ENCODE measurements at regions not wholly inside any gene's neighbourhood (a gene's known extent, or its start where the extent isn't known, plus 50 kb on each side); places are given as distances from the start of the nearest gene placed in this dataset.

GRCh38 chr12:77401770-77402081 is 336.4 kb upstream of the E2F7 start:
- no peak for DNase-seq (ENCODE audit: low spot score)

- no peak for DNase-seq (ENCODE audit: low spot score)
Measured at GRCh38 chr12:77401064-77401769, 335.8 kb upstream of the E2F7 start.

DNA sequence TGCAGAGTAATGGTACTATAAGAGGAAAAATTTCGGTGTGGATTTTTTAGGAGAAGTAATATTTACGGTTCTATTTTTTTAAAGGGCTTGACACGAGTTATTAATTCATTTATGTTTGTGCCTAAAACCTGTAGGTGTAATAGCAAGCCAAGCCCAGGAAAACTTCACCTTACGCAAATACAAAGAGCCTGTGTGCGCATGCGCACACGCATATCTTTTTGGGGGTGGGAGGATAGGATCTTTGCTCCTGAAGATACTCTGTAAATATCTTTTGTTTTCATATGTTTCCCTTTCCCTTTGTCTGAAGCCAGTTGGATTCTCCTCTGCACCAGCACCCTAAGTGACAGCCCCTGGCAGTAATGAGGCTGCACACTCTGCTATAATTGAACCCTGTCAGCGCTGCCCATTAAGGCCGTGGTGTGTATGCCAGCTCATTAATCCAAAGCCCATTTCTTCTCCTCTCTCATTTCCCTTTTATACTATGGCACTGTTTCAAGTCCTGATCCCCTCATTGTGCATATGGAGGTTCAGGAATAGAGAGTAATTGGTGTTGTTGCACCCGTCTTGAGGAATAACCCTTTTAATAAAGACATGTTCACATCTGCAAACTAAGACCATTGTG is 327.2 kb upstream of the E2F7 start:
- no peak for DNase-seq (ENCODE audit: low spot score)

- no peak for DNase-seq (ENCODE audit: low spot score)
Measured at GRCh38 chr12:77388445-77389265, 323.3 kb upstream of the E2F7 start.

DNA sequence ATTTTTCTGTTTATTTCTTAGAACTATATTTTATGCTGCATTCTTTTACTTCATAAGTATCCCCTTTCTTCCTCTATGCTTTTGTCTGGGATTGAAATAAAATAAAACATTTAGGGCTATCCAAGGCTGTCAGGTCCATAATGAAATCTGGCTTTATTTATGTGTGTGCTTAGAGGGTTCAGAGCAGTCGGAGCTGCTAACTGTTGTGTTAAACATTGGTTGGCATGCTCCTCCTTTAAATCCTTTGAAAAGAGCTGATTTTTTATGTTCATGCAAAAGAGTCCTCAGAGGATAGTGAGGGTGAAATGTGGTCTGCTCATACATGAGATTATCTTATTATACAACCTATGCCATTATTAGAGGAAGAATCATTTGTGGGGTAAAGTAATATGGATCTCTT is 322.3 kb upstream of the E2F7 start:
- DNase-seq (ENCODE audit: low spot score) = no peak

DNA sequence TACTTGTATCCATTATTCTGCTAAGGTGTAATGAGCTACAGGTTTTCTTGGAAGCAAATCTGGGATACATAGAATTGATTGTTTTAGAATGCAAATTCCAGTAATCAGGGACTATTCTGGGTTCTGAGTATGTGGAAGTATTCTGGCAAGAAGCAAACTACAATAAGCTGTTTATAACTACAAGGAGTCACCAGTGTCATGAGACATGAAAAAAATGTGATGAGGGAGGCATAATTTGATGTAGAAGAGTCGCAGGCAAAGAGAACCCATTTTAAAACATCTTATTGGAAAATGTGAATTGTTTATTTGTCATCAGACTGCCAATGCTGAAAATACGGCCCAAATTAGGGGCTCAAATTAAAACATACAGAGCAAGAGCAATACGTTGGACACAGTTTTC is 321.8 kb upstream of the E2F7 start:
- no peak for DNase-seq (ENCODE audit: low spot score)

DNA sequence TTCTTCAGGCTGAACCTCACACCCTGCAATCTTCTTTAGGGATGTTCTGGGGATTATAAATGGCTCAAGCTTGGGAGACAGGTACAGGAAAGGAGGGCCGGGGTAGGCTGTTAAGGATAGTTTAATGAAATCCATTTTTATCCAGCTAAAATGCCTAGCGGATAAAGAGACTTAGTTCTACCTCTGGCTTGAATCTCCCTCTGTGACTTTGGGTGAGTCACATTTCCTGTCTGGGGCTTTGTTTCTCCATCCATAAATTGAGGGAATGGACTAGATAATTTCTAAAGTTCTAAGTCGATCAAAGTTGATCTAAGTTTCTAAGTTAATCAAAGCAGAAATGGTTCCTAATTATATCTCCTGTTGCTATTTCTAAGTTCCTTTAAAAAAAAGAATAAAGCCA is 319.6 kb upstream of the E2F7 start:
- no peak for DNase-seq (ENCODE audit: low spot score)

- DNase-seq (ENCODE audit: low spot score) = no peak
Measured at GRCh38 chr12:77382096-77382742, 316.9 kb upstream of the E2F7 start.

GRCh38 chr12:77377622-77378021 is 312.3 kb upstream of the E2F7 start:
- no peak for DNase-seq (ENCODE audit: low spot score)

GRCh38 chr12:77377116-77377515 is 311.7 kb upstream of the E2F7 start:
- DNase-seq (ENCODE audit: low spot score) = no peak

DNA sequence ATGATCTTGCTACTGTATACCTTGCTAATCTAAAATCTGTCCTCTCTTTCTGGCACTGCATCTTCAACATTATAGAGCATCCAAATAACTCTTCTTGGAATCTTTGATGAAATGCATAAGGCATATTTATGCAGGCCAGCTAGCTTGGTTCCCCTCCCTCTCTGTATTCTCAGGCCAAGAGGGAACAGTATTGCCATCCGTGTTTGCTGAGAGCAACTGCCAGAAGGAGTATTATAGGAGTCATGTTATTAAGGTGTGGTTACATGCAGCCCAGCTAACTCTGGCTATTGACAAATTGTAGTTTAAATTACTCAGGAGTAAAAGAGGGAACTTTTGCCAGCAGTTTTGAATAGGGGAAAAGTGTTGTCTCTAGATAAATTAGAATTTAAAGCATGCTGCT is 309.3 kb upstream of the E2F7 start:
- no peak for DNase-seq (ENCODE audit: low spot score)

DNA sequence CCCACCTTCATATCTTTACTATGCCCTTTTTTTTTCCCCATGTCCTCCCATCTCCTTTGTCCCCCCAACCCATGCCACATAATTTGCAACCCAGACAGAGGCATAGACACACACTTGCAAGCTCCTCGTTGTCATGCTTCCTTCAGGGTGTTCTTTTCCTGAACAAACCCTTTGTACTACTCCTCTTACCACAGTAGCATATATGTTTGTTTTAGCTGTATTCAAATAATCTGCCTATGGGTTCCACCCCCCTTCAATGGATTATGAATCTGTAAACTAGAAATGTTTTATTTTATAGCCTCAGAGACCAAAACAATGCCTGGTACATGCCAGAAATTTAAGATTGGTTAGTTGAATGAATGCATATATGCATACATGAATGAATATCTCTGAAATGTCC is 307.1 kb upstream of the E2F7 start:
- no peak for DNase-seq (ENCODE audit: low spot score)

DNA sequence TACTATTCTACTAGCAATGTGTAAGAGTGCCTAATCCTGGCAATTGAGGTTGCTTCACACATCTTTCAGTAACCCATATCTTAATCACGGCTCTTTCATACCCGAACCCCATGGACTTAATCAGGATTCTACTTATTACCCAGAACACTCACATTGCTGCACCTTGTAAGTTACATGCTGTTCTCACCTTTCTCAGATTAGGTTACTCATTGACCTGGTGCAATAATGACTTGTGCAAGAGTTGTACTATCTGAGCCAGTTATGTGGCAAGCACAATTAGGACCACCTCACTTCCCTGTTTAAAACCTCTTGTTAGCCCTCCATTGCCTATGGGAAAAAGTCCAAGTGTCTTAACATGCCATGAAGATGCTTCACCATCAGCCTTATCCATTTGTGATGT is 306.7 kb upstream of the E2F7 start:
- no peak for DNase-seq (ENCODE audit: low spot score)

DNA sequence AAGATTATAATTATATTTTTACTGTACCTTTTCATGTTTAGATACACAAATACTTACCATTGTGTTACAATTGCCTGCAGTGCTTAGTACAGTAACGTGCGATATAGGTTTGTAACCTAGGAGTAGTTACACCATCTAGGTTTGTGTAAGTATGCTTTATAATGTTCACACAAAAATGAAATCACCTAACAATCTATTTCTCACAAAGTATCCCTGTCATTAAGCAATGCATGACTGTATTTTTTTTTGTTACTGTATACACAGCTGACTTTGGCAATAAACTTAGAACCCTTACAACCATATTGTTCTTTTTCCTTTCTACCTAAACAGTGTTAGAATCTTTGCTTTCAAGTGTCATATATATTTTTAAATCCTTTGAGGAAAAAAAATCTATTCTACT is 303.0 kb upstream of the E2F7 start:
- no peak for DNase-seq (ENCODE audit: low spot score)

DNA sequence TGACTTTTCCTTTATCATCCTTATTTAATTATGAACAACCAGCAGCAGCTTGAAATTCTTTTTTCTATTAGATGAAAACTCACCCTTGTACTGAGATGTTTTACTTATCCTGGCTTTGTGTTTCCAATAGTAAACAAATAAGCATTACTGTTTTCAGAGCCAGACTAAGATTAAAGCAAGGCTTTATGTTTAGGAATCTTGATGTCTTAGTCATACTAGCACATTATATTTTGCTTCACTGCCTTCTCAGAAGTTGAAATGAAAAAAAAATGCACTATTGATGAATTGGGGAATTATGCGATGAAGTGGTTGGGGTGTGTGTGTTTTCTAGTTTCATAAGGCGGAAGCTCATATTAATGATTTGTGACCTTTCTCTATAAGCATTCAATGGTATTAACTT is 301.2 kb upstream of the E2F7 start:
- DNase-seq (ENCODE audit: low spot score) = no peak

DNA sequence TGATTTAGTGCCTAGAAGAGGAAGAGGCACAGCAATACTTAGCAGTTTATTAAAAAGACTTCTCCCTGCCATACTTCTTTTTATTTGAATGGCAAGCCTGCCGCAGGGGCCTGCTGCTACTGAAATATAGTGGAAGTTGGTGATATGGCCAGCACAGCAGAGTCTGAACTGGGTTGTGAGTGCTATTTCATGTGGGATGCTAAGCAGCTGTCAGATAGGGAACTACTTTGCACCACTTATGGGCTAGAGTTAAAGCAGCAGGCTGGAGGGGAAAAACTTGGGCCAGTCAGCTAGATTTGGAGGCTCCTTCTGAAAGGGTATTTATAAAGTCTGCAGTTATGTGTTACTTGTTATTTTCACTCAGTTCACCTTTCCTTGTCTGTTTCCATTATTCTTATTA is 299.0 kb upstream of the E2F7 start:
- no peak for DNase-seq (ENCODE audit: low spot score)

DNA sequence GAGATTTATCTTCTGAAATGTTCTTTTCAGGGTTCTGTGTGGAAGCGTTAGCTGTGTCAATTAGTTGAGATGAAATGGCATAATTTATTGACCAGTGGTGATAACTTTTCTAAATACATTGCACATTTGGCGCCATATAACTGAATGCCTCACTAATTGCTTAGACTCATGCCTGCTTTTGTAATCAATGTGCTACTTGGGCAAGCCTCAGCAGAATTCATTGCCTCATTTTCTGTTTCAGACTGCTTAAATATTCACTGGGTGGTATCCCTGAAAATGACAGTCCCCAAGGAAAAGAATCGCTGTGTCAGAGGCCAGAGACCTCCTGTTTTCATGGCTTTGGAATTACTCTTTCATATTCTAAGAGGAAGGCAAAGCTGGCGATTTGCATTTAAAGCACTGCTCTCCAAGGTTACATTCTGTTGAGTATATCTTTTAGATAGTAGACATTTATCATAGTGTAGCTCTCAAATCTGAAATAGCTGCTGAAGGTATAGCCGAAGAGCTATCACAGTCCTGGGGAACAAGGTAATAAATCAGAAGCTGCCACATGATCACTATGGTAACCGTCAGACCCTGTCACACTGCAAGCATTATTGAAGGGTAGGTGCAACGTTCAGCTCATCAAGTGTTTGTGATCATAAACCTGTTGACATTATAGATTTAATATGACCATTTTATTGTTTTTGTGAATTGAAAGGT is 297.3 kb upstream of the E2F7 start:
- no peak for DNase-seq (ENCODE audit: low spot score)

GRCh38 chr12:77357655-77358054 is 292.3 kb upstream of the E2F7 start:
- DNase-seq (ENCODE audit: low spot score) = no peak

DNA sequence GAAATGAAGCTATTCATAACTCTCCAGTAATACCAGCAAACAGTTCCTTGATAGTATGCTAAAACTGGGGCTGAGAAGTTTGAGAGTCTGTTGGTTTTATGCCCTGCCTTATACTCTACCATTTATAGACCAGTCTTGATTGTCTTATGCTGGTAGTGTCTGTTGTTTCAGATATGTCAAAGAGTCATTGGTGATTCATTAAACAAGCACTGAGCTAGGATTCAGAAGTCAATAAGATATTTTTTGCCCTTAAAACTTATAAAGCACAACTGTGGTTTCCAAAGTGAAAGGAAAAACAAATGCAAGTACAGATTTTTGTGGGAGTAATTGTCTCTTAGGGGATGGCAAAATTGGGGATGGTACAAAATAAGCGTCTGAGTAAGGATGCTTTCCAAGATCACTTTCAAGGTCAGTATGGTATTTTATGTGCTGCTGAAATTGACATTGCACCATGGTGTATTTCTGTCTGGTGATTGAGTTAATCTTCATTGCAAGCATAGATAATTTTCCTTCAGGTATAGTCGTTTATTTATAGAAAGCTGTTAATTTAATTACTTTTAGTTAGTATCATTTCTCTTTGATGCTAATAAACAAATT is 289.5 kb upstream of the E2F7 start:
- no peak for DNase-seq (ENCODE audit: low spot score)

GRCh38 chr12:77352946-77353345 is 287.6 kb upstream of the E2F7 start:
- DNase-seq (ENCODE audit: low spot score) = no peak

- DNase-seq (ENCODE audit: low spot score) = no peak
Measured at GRCh38 chr12:77351860-77352259, 286.5 kb upstream of the E2F7 start.

All from globus pallidus (tissue), 1 donor.